Fibroblast of skin of abdomen (primary cell): ENCODE measurements at regions not wholly inside any gene's neighbourhood (a gene's known extent, or its start where the extent isn't known, plus 50 kb on each side); places are given as distances from the start of the nearest gene placed in this dataset.

ENCODE experiments used
- DNase-seq: peaks from one replicate; pipeline ENCODE4 v3.0.0-alpha.2; 2013

- peak; percentile 24 for DNase-seq
Observed at GRCh38 chr9:82223442-82223841, 234.9 kb downstream of the SPATA31D1 start.

- DNase-seq, result no peak
Observed at GRCh38 chr9:82231411-82231810, 242.8 kb downstream of the SPATA31D1 start.

- no peak for DNase-seq
Observed at GRCh38 chr9:82234160-82234943, 245.8 kb downstream of the SPATA31D1 start.

- DNase-seq, result no peak
Observed at GRCh38 chr9:82242285-82242963, 253.9 kb downstream of the SPATA31D1 start.

- DNase-seq, result peak; percentile 1
Observed at GRCh38 chr9:82247318-82247717, 258.7 kb downstream of the SPATA31D1 start.

GRCh38 chr9:82252116-82252515 lies 263.5 kb downstream of the SPATA31D1 start:
- peak; percentile 26 for DNase-seq

GRCh38 chr9:82254646-82255367 lies 266.2 kb downstream of the SPATA31D1 start:
- peak; percentile 67 for DNase-seq

- peak; percentile 36 for DNase-seq
Observed at GRCh38 chr9:82255481-82256176, 267.1 kb downstream of the SPATA31D1 start.

GRCh38 chr9:82260691-82261090 lies 272.1 kb downstream of the SPATA31D1 start:
- no peak for DNase-seq

GRCh38 chr9:82263619-82264018 lies 275.0 kb downstream of the SPATA31D1 start:
- no peak for DNase-seq

- DNase-seq, result peak; percentile 98
Observed at GRCh38 chr9:82271106-82271561, 282.6 kb downstream of the SPATA31D1 start.

GRCh38 chr9:82273121-82273520 lies 284.5 kb downstream of the SPATA31D1 start:
- peak; percentile 27 for DNase-seq

GRCh38 chr9:82275258-82275927 lies 286.8 kb downstream of the SPATA31D1 start:
- DNase-seq, result peak; percentile 40

- no peak for DNase-seq
Observed at GRCh38 chr9:82281066-82281465, 292.5 kb downstream of the SPATA31D1 start.

- no peak for DNase-seq
Observed at GRCh38 chr9:82284758-82285157, 296.2 kb downstream of the SPATA31D1 start.

GRCh38 chr9:82295181-82295580 lies 306.6 kb downstream of the SPATA31D1 start:
- no peak for DNase-seq

- DNase-seq, result no peak
Observed at GRCh38 chr9:82299870-82300269, 311.3 kb downstream of the SPATA31D1 start.

- no peak for DNase-seq
Observed at GRCh38 chr9:82302968-82303655, 314.5 kb downstream of the SPATA31D1 start.

- no peak for DNase-seq
Observed at GRCh38 chr9:82308836-82309235, 320.3 kb downstream of the SPATA31D1 start.

GRCh38 chr9:82313697-82314096 lies 325.1 kb downstream of the SPATA31D1 start:
- no peak for DNase-seq

- DNase-seq, result peak; percentile 18
Observed at GRCh38 chr9:82320566-82320965, 332.0 kb downstream of the SPATA31D1 start.
